ENCODE measurements at regions not wholly inside any gene's neighbourhood (a gene's known extent, or its start where the extent isn't known, plus 50 kb on each side); places are given as distances from the start of the nearest gene placed in this dataset.

DNA sequence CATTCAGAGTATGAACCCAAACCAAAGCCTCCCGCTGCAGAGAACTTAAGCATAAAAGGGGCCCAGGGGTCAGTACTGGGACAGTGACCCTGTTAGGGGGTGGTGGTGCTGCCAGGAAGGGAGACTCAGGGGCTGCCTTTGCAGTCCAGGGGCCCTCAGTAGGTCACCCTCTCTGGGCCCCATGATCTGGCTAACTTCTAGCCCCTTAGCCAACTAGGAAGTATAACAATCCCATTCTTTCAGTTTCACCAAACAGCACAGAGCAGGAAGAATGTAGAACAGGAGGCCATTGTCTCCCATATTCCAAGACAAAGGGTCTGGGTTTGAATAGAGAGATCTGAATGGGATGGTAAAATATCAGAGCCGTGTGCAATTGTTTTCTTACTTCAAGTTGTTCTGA is 378.6 kb upstream of the C16orf82 start:
- TF ChIP-seq, protein P1, sequence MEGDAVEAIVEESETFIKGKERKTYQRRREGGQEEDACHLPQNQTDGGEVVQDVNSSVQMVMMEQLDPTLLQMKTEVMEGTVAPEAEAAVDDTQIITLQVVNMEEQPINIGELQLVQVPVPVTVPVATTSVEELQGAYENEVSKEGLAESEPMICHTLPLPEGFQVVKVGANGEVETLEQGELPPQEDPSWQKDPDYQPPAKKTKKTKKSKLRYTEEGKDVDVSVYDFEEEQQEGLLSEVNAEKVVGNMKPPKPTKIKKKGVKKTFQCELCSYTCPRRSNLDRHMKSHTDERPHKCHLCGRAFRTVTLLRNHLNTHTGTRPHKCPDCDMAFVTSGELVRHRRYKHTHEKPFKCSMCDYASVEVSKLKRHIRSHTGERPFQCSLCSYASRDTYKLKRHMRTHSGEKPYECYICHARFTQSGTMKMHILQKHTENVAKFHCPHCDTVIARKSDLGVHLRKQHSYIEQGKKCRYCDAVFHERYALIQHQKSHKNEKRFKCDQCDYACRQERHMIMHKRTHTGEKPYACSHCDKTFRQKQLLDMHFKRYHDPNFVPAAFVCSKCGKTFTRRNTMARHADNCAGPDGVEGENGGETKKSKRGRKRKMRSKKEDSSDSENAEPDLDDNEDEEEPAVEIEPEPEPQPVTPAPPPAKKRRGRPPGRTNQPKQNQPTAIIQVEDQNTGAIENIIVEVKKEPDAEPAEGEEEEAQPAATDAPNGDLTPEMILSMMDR (conservative IDR thresholded peaks at IDR 0.05 in 1 of 2, IDR thresholded peaks at IDR 0.05 in 1 of 2; ENCODE audit: low read depth in 1 of 2, low read length in 2 of 2): no peak
- no peak for TF ChIP-seq EZH2 (IDR thresholded peaks at IDR 0.05; ENCODE audit: low read length, missing control alignments)

Data from fibroblast of lung (primary cell).